ENCODE measurements at regions not wholly inside any gene's neighbourhood (a gene's known extent, or its start where the extent isn't known, plus 50 kb on each side); places are given as distances from the start of the nearest gene placed in this dataset.

DNA sequence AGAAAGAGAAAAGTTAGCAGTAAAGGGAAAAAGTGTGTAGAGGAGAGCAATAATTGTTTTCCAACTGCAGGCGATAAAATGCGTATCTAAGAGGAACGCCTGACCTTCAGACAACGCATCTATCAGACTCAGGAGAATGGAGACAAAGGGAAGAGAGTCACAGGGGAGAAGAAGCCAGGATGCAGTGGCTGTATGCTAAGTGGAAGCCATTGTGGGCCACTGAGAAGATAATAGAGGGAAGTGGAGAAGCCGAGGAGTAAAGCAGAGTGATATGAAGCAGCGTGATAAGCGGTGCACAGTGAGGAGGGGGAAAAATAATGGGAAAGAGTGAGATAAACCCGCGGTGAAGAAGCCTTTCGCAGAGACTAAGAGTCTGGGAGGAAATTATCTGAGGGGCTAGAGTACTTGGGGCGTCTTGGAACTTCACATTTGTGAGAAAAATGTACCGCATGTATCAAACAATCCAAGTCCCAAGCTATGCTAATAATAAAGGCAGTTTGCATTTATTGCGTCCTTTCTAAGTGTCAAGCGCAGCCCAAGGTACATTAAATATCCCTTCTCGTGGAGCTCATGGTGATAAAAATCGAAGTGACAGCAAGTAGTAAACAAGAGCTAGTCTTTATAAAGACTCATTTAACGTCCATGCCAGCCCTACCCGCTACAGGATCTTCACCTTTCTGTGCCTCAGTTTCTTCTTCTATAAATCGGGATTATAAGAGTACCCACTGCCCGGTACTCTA, 259.8 kb upstream of the PROX1 start:
- TF ChIP-seq CTCF (IDR thresholded peaks at IDR 0.05; ENCODE audit: low read depth, low read length) (no peak), EZH2phosphoT487 (IDR thresholded peaks at IDR 0.05; ENCODE audit: low read depth) (no peak)
